Stimulated activated CD4-positive, alpha-beta T cell treated with anti-CD3 and anti-CD28 coated beads, Interleukin-4, amount 100 ng/mL, for 24 hours (primary cell): ENCODE measurements at regions not wholly inside any gene's neighbourhood (a gene's known extent, or its start where the extent isn't known, plus 50 kb on each side); places are given as distances from the start of the nearest gene placed in this dataset.
"Not testable (repeated sequence)": the region's sequence is repeated elsewhere in the genome, so short reads cannot be mapped to it uniquely, and the experiment has no call there.

ENCODE experiments used
- DNase-seq: peaks from one replicate; pipeline ENCODE4 v3.0.0-alpha.2; 2020

DNA sequence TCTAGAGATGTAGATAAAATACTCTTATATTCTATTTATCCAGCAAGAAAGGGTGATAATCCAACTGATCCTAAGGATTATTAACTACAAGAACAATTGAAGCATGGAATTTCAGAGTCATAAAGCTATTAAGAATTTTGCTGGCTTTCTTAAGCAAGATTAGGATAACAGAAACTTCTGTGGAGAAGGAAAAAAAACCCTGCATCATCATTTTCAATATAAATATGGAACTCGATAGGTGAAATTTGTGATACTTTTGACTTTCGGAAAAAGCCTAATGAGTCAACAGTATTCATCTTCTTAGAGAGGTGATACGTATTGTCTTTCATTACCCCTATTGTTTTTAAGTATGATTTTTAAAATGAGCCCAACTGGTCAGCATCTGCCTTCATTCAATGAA is 593.3 kb downstream of the CPS1 start:
- DNase-seq, result no peak

DNA sequence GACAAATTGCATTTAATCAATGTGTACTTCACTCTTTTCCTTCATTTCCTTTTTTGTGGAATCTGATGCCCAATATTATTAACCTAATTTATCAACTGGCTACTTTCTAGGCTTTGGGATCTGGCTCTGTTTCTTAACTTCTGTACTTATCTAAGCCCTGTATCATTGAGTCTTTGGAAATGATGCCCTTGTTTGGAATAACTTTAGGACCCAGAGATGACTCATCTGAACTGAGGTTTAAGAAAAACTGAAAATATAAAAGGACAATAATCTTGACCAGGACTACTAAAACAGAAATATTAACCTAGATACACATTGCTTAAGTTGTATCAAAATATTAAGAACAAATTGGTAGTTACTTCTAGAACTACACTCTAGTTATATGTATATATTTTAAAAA is 600.8 kb downstream of the CPS1 start:
- DNase-seq, result no peak

DNA sequence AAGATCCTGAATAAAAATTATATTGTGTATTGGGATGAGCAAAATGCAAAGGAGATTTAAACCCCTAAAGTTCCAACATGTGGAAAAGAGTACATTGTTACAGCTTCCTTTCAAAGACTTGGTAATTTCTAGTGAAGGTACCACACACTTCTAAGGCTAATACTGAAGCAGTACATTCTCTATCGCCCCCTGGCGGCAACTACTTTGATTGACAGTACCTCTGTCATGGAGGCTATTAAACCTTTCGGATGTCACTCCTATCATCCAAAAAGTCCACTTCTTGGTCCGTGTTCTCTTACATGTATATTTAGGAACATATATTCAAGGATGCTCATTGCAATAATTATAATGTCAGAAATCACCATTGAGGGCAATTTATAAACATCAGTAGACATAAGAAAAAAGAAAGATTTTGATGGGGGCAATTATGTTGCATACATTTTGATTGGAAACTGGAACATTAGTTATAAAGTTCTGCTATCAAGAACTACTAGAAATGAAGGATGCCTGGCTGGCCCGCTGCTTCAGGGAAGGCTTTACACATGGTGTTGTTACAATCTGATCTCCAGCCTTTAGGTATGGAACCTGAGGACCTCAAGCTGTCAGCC is 601.6 kb downstream of the CPS1 start:
- peak; percentile 67 for DNase-seq

DNA sequence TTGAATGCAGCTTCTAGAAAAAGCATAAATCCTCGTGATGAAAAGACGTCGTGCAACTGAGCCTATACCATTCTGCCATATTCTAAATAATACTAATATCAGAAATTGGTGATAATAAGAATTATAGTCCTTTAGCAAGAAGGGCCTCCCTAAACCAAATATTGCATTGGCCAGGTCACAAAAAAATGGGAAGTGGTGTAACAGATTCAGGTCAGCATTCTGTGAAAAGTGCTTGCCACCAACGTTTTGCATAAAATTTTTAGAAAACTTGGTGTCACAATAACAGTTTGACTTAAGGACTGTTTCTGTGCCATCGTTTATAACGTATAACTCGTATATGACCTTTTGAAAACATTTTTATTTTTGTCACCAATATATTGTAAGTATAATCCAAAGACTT is 603.6 kb downstream of the CPS1 start:
- no peak for DNase-seq

DNA sequence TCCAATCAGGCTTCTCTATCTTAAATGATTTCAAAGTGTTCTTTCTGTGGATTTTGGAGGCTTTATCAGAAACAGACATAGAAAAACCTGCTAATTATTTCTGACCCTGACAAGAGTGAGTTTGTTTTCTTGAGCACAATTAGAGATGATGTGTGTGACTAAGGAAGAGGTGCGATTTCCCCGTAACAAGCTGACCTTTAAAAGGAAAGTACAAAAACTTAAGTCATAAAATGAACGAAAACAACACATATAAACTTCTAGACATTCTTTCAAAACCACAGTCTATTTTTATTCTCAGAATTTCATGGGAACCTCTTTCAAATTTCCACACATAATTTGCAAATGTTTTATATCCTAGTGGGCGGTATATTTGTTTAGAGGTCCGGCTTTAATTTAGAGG is 604.8 kb downstream of the CPS1 start:
- DNase-seq, result no peak

DNA sequence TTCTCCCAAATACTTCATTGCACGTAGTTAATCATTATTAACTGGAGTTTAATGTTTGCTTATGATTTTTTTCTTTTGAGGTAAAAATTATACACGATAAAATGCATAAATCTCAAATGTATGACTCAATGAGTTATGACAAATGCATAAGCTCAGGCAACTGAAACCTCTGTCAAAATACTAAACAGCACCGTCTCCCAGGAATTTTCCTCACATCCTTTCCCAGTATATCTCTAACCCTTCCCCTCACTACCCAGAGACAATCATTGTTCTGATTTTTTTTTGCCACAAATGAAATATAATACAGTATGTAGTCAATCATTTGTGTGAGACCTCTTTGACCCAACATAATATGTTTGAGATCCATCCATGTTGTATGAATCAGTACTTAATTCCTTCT is 606.5 kb downstream of the CPS1 start:
- DNase-seq, result no peak

DNA sequence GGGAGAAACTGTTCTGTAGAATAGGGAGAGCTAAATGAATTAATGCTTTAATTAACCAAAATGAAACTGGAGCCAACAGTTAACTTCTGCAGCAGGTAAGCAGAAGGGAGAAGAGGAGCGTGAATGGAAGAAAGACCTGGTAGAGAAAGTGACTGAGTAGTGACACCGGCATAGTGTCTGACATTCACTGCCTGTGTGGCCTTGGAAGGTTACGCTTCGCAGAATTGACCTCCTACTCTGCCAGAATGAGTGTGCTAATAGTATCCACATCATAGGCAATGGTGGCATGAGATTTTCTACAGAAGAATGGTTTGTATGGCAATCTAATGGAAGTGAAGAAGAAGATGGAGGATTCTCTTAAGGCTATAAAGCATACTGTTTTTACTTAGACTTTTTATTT is 614.4 kb downstream of the CPS1 start:
- DNase-seq, result no peak

DNA sequence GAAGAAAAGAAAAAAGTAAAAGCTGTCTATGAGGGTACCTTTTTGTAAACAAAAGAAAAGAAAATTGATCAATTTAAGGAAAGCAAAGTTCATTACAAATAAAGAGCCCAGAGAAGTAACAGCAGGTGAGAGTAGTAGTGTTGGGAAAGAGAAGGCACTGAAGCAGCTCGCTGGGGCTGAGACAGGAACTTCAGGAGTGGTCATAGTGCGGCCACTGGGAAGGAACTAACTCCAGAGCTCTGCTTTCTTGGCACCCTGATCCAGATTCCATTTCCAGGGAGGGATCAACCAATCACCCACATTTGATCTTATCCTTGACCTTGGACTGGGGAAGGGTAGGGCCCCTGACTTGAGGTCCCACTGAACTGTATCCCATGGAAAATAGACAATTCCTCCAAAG is 617.6 kb downstream of the CPS1 start:
- no peak for DNase-seq

DNA sequence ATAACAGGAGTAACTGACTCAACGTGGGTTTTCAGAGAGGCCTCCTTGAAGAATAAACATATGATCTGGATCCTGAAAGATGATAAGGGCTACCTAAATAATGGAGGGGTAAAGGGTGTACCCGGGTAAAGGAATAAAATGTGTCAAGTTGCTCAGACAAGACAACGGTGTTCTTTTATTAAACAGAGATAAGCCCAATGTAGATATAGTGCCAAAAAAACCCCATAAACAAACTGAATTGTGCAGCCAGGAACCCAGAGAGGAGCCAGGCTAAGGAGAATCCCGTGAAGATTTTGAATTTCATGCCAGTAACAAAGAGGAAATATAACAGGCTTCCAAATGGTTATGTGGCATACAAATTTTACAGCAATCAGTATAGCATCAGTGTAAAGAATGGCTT is 618.2 kb downstream of the CPS1 start:
- DNase-seq, result no peak

DNA sequence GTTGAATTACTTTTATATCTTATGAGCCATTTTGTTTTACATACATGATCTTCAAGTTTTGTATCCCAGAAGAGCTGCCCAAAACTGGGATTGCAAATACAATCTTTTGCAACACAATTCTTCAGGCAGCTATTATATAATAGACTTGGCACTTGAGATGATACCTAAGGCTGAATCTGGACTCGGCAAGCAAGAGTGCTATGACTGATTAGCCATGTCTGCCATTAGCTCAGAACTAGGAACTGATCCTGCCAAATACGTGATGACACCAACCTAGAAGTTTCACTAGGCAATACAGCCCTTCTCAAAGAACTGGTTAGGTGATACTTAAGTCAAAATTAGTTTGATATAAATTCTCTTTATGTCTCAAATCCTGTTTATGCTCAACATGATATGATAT is 619.6 kb downstream of the CPS1 start:
- no peak for DNase-seq

DNA sequence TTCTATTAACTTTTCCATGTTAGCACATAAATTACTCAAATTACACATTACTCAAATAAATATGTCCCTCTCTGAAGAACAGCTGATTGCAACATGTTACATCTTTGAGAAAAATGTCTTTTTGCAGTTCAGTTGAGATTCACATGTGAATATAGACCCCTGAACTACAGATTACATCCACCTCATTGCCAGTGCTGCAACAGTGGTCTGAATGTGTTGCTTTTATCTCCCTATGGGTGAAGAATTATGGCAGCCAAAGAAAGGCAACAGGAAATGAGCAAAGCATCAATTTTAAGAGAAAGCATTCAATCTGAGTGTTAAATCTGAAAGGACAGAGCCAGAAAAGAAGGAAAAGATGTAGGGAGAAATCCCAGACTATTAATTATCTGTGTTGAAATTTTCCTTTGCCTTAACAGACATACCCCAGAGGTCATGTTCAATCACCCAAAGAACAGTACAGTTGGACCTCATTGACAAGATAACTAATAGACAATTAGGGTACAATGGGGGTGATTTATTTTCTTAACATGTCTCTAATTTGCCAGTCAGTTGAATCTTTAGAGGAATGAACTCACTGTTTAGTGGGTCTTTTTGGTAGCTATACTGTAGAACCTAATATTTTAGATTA is 620.2 kb downstream of the CPS1 start:
- DNase-seq, result no peak

DNA sequence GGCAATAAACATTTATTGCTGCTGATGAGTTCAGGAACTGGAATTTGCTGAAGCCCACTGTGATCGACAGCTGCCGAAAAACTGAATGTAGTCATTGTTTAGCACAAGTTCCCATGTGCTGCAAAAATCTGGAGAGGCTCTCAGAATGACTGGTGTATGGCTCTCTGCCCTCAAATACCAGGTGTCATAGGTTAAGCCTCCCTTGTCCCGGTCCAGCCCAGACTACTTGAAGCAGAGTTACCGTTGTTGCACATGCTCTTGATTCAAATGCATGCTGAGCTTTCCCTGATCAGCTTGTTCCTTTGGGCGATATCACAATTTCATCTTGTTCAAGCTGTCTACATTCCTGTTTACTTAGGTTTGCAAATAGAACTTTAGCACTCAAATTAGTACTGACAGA is 625.2 kb downstream of the CPS1 start:
- no peak for DNase-seq

DNA sequence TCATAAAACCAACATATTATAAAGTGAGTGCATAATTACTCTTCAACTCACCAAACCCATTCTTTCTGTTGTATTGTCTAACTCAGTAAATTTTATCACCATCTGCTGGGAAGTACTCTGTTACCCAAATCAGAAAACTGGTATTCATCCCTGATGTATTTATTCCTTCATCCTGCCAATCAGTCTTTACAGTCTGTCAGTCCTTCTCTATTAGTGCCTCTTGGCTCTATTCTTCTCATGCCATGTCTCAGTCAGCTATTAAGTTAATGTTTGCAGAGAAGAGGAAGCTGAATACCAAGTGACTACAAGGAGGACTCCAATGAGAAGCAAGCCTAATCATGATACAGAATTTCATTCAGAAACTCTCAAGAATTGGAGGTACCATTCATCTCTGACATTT is 631.2 kb downstream of the CPS1 start:
- DNase-seq, result no peak

DNA sequence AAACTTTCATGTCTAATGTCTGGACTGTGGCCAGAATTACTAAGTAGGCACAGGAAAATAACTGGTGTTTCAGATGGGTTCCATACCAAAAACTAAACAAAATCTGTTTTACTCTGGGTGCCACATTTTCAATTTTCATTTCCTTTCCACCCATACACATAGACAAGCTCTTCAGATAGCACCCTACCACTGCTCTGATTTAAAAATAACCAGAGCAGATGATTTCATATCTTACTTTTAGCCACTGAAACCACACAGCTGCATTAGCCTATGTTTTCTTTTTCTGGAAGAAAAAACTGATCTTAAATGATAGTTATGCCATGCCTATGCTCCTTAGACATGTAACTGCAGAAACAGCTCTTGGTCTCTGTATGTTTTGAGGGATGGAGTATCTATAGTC is 647.6 kb downstream of the CPS1 start:
- no peak for DNase-seq

DNA sequence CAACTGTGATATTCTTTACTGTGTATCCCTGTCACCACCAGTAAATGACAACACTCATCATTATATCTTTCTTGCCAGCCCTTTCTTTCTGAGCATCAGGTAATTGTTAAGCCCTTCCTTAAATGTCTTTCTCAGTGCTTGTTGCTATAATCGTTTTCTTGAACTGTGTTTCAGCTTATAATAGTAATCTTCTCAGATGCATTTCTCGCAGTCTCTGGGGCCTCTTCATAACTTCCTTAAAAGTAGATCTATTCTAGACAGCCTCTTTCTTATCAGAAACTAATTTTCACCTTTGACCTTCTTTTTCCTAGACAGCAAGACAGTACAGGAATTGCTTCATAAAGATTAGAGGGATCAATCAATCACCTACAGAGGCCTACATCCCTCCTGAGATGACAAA is 648.1 kb downstream of the CPS1 start:
- DNase-seq, result no peak

DNA sequence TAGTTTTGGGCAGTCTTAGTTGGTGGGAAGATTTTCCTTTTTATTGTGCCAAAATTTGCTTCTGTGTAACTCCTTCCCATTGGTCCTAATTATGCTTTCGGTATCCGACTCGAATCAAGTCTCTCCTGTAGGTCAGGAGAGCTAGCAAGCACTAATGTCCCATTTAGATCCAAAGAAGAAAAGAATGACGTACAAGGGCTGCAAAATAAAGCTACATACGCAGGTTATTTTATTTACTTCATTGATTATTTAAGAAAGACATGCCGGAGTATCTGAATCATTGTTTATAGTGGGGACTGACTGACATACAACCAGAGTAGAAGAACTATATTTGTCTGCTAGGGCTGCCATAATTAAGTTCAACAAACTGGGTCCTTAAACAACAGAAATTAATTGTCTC is 648.5 kb downstream of the CPS1 start:
- DNase-seq, result no peak

DNA sequence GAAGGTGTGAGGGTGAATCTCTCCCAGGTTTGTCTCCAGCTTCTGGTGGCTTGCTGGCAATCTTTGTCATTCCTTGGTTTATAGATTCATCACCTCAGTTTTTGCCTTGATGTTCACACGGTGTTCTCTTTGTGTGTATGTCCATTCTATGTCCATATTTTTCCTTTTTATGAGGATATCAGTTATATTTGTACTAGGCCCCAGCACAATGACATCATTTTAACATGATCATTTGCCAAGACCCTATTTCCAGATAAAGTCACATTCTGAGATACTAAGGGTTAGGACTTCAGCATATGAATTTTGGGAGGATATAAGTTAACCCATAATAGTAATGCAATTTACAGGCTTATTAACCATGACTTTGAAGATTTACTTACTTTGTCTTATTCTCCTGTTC is 649.0 kb downstream of the CPS1 start:
- DNase-seq, result no peak

DNA sequence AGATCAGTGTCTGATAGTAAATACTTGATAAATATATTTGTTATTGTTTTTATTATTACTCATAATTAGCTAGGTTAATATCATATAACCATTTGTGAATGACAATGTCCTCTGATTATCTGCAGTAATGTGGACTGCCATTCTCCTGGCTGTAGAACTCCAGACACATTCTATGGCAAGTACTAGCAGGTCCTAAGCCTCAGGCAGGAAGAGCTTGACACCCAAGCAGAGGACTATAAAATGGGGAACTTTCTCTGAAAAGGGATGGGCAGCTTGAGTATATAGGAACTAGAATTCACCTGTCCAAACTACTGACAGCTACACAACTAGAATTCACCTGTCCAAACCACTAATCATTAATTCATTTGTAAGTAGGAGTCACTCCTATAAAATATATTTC is 649.4 kb downstream of the CPS1 start:
- DNase-seq, result no peak

DNA sequence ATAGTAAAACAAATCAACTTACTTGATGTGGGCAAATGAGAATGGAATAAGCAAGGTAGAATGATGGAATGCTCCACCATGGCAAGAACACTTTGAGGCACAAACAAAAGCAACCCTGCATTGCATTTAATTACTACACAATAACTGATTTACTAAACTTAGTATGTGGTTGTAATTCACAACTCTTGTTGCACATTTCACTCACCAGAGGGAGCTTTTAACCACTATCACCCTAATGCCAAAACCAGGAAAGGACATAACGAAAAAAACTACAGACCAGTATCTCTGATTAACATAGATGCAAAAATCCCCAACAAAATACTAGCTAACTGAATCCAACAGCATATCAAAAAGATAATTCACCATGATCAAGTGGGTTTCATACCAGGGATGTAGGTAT is 659.8 kb downstream of the CPS1 start:
- no peak for DNase-seq

DNA sequence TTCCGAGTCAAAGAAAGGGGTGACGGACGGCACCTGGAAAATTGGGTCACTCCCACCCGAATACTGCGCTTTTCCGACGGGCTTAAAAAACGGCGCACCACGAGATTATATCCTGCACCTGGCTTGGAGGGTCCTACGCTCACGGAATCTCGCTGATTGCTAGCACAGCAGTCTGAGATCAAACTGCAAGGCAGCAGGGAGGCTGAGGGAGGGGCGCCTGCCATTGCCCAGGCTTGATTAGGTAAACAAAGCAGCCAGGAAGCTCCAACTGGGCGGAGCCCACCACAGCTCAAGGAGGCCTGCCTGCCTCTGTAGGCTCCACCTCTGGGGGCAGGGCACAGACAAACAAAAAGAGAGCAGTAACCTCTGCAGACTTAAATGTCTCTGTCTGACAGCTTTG is 663.1 kb downstream of the CPS1 start:
- not testable (repeated sequence) for DNase-seq

DNA sequence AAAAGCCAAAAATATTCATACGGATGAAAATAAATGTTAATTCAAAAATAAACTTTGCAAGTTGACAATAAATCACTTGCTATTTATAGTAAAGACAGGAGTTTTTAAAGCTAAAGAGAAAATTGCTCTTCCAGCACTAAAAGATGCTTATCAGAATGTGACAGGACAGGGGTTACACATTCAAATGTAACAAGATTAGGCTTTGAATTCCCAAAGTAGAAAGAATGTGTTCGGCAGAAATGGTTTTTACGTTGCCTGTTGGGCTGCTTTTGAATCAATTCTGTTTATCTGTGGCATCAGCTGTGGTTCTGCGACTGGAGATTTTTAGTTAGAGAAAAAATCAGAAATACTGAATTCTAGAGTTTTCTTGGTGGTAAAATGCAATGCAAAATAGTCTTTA is 669.4 kb downstream of the CPS1 start:
- no peak for DNase-seq

DNA sequence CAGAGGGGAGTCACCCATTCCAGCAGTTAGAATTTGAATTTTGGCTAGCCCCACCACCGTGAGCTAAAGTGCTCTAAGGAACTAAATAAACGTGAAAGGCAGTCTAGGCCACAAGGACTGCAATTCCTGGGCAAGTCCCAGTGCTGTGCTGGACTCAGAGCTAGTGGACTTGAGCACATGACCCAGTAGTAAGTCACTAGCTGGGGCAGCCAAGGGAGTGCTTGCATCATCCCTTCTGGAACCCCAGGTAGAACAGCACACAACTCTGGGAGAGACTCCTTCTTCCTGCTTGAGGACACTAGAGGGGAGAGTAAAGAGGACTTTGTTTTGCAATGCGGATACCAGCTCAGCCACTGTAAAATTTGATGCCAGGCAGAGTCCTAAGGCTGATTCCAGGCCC is 672.2 kb downstream of the CPS1 start:
- DNase-seq, result no peak

DNA sequence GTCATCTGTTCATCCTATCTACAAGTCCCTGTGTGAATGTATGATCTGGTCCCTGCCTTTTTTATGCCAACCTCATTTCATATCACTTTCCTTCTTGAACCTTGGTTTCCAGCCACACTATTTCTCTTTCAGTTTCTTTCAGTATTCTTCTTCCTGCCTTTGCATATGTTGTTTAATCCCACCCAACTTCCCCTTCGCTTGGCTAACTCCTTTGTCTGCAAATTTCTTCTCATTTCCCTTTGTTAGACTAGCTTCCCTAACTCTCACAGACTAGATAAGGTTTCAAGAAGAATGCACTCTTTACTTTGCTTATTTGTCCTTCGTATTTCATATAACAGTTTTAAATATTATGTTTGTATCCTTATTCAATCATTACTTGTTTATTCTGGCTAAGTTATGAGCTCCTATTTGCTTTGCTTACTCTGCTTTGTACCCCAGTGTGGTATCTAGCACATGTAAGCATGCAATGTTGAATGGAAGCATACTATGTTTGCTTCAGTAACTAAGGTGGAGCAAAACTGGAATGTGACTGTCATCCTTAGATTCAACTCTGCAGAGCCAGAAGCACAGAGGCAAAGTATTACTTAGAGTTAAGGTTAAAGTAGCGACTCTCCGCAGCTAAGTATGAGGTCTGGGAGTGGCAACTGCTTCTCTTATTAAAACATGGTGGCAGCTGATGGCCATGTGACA is 681.3 kb downstream of the CPS1 start:
- no peak for DNase-seq

DNA sequence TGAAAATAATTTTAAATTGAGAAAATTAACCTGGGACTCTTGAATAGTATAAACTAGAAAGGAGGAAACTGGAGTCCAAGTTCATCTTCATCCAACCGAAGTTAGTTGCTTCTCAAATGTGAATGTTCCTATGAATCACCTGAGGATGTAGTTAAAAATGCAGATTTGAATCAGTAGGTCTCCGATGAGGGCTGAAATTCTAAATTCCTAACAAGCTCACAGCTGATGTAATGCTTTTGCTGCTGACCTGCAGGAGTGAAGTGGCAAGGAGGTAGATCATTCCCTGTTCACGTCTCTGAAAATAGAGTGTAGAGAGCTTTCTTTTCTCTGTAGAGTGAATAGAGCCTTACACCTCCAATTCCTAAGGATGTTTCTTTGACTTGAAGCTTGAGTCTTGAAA is 685.5 kb downstream of the CPS1 start:
- DNase-seq, result no peak

DNA sequence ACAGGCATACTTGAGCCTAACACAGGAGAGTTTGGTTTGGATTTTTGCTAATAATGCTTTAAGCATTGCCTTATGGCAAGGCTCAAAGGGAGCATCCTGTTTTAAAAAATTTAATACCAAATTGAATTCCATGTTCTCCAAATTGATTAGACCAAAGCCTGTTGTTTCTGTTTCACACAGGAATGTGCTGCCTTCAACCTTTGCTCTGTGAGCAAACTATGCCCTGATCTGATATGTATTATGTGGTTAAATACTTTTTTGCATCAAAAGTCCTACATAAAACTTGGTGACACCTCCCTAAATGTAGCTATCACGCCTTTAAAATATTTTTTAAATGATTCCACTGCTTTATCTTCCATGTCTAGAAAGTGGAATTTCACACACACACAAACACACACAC is 691.4 kb downstream of the CPS1 start:
- DNase-seq, result no peak
